Stimulated activated naive CD4-positive, alpha-beta T cell treated with Interleukin-2 at 50 U/mL for 16 hours (primary cell): ENCODE measurements at regions not wholly inside any gene's neighbourhood (a gene's known extent, or its start where the extent isn't known, plus 50 kb on each side); places are given as distances from the start of the nearest gene placed in this dataset.
A peak's percentile ranks its signal among the peaks of the same experiment; 100 is the strongest.
"Not testable (repeated sequence)": the region's sequence is repeated elsewhere in the genome, so short reads cannot be mapped to it uniquely, and the experiment has no call there.

Source experiments
- DNase-seq: peaks from one replicate; lab custom pipeline; 2025; lab: John Stamatoyannopoulos, UW

DNA sequence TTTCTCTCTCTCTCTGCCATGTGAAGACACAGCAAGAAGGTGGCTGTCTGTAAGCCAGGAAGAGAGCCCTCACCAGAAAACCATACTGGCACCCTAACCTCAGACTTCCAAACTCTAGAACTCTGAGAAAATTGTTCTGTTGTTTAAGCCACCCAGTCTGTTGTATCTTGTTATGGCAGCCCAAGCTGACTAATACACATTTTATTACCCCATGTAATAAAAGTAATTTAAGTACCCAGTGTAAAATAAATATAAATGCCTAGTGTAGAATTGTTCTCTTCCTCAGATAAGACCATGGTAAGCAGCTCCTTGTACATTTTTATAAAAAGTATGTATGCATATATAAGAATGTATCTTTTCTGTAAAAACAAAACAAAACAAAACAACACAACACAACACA is 119.7 kb downstream of the DTL start:
- DNase-seq, result no peak

GRCh38 chr1:212157252-212157651 is 121.7 kb downstream of the DTL start:
- DNase-seq, result no peak

GRCh38 chr1:212158912-212159796 is 123.6 kb downstream of the DTL start:
- DNase-seq, result no peak

DNA sequence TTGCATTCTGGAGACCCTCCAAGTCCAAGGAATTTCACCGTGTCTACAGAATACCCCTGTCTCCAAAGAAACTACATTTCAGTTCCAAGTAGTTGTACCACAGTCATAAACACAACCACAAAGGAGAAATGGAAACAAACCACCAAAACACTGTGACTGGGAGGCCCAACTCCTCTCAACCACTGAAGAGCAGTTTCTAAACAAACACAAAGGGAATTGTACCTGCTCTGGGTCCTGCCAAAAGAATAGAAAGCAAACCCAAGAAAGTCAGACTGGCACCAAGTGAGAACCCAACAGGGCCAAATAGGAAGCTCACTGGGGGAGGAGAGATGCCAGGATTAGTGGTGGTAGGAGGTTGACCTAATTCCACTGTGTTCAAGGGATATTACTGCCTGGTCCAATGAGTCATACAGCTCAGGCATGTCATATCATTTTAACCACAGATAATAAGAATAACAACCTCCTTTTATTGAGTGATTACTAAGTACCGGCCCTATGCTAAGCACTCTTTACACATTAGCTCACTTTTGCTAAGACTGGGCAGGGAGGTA is 123.9 kb upstream of the PPP2R5A start:
- peak; percentile 17 for DNase-seq

- no peak for DNase-seq
These were observed 122.6 kb upstream of the PPP2R5A start for GRCh38 chr1:212162635-212163034.

- DNase-seq, result no peak
These were observed 120.9 kb upstream of the PPP2R5A start for GRCh38 chr1:212164095-212164872.

GRCh38 chr1:212166244-212166643 is 119.0 kb upstream of the PPP2R5A start:
- no peak for DNase-seq

DNA sequence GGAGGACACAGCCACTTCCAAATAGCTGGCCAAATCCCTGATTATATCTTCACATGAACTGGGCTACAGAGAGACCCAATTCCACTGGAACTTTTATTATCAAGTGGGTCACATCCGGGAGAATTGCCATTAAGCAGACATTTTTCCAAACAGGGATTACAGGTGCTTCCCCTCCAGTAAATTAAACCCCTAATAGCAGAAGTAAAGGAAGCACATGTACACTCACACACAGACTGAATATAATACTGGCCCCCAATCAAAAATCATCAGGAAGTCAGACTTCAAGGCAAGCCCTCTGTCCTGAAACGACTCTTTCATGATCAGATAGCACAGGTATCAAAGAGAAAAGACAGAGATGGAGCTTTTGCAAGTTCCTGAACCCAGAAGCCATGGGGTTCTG is 118.6 kb upstream of the PPP2R5A start:
- DNase-seq, result no peak

GRCh38 chr1:212167098-212167497 is 118.1 kb upstream of the PPP2R5A start:
- no peak for DNase-seq

- DNase-seq, result no peak
These were observed 111.6 kb upstream of the PPP2R5A start for GRCh38 chr1:212173567-212173966.

- DNase-seq, result not testable (repeated sequence)
These were observed 110.9 kb upstream of the PPP2R5A start for GRCh38 chr1:212174295-212174694.

DNA sequence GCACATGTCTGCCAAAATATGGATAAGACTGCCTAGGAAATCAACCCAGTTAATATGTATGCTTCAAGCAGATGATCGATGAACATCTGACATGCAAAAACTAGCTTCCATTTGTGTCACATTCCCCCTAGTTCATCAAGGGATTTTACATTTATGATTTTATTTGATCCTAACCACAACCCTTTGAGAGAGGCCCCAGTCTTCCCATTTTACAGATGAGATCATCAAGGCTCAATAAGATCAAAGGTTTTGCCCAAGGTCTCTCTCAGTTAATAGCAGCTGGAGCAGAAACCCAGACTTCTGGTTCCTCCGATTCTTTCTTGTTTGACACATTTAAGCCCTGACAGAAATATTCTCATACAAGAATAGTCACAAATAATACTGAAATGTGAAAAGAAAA is 107.7 kb upstream of the PPP2R5A start:
- no peak for DNase-seq

DNA sequence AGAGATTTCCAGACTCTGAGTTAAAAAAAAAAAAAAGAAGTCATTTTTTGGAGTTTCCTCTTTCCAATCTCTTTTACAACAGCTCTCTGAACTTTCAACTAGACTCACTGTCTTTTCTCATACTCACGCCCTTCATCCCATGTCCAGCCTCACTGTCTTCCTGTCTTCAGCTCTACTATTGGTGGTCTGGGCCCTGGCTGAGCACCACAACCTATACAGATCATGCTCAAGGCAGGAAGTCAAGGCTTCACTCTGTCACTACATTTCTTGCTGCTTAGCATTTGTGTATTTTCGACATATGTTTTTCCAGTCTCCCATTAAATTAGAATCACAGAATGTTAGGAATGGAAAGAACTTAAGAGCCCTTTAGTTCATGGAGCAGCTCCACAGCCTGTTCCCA is 106.4 kb upstream of the PPP2R5A start:
- no peak for DNase-seq

- no peak for DNase-seq
These were observed 105.7 kb upstream of the PPP2R5A start for GRCh38 chr1:212179394-212180076.

GRCh38 chr1:212181015-212181882 is 104.0 kb upstream of the PPP2R5A start:
- no peak for DNase-seq

- DNase-seq, result no peak
These were observed 103.0 kb upstream of the PPP2R5A start for GRCh38 chr1:212182171-212182570.

DNA sequence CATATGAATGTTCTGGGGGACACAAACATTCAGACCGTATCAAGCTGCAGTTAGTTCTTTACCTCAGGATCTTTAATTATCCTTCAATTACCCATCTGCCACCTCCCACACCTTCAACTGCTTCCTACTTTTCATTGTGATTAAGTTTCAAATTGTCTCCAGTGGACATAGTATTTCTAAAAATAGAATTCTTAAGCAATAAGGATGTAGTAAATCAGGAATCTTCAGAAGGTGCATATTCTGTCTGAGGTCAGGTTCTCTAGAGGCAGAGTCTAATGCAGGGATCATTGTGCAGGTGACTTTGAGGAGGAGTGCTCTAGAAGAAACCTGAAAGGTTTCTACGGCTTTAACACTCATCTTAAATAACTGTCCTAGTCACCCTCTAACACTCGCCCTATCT is 102.6 kb upstream of the PPP2R5A start:
- no peak for DNase-seq

GRCh38 chr1:212186427-212187207 is 98.6 kb upstream of the PPP2R5A start:
- DNase-seq, result no peak

GRCh38 chr1:212188599-212189351 is 96.4 kb upstream of the PPP2R5A start:
- peak; percentile 1 for DNase-seq

DNA sequence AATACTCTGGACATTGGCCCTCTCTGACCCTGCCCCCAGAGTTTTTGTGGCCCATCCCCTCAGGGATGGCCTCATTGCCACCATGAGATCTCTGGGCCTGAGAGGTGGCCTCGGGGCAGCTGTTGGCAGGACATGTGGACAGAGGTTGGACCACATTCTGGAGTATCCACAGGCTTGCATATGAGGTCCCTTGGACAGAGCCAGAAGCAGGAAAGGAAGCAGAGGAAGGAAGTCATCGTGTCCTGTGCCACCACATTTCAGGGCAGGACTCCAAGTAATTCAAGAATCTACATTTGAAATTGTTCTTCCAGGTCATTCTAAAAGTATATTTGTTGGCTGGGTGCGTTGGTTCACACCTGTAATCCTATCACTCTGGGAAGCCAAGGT is 95.9 kb upstream of the PPP2R5A start:
- no peak for DNase-seq
